ENCODE measurements at regions not wholly inside any gene's neighbourhood (a gene's known extent, or its start where the extent isn't known, plus 50 kb on each side); places are given as distances from the start of the nearest gene placed in this dataset.

GRCh38 chr2:177317443-177317842 lies 52.9 kb upstream of the NFE2L2 start:
- TF ChIP-seq CTCF (tag by site-specific recombination; IDR thresholded peaks at IDR 0.05) (no peak), ZNF274 (IDR thresholded peaks at IDR 0.05; ENCODE audit: low read length) (no peak), ZNF274 (tag by site-specific recombination; IDR thresholded peaks at IDR 0.05; ENCODE audit: borderline replicate concordance) (no peak), ZNF549 (tag by site-specific recombination; IDR thresholded peaks at IDR 0.05) (no peak), ZNF202 (tag by site-specific recombination; IDR thresholded peaks at IDR 0.05; ENCODE audit: borderline replicate concordance) (no peak), ZNF660 (tag by site-specific recombination; IDR thresholded peaks at IDR 0.05) (no peak), ZNF530 (tag by site-specific recombination; IDR thresholded peaks at IDR 0.05; ENCODE audit: low read depth) (no peak)
